Liver (tissue), 3 donors: ENCODE measurements at regions not wholly inside any gene's neighbourhood (a gene's known extent, or its start where the extent isn't known, plus 50 kb on each side); places are given as distances from the start of the nearest gene placed in this dataset.

ENCODE experiments used
- EGR1 ChIP-seq, 2 donors: IDR thresholded peaks; 2 replicates each; pipeline ENCODE4 v1.6.1; 2016 to 2018; ENCODE audit warnings: antibody characterized with exemption in 2 of 2, low read depth in 2 of 2
- HNF4A ChIP-seq, 2 donors: conservative IDR thresholded peaks; 2 replicates each; pipeline ENCODE4 v1.6.1; 2016; ENCODE audit warnings: antibody characterized with exemption in 2 of 2, mild to moderate bottlenecking in 2 of 2
- HNF4G ChIP-seq: IDR thresholded peaks from 2 replicates; pipeline ENCODE4 v1.6.1; 2016; ENCODE audit warnings: antibody characterized with exemption
- RAD21 ChIP-seq, 2 donors: IDR thresholded peaks; 2 replicates each; pipeline ENCODE4 v1.6.1; 2016; ENCODE audit warnings: antibody characterized with exemption in 2 of 2, mild to moderate bottlenecking in 2 of 2
- SP1 ChIP-seq: IDR thresholded peaks from 2 replicates; pipeline ENCODE4 v1.6.1; 2018; ENCODE audit warnings: antibody characterized with exemption, mild to moderate bottlenecking
- YY1 ChIP-seq: IDR thresholded peaks from 2 replicates; pipeline ENCODE4 v1.6.1; 2016; ENCODE audit warnings: antibody characterized with exemption, mild to moderate bottlenecking
- TF ChIP-seq, protein P1 (sequence below): fragments of 150-350 bp; IDR thresholded peaks from 2 replicates; pipeline ENCODE4 v1.5.1; 2017; ENCODE audit warnings: improper control_type of control experiment, low read depth, low read length; ENCODE audit not compliant: missing input control
- TF ChIP-seq, protein P2 (sequence below): IDR thresholded peaks from 2 replicates; pipeline ENCODE4 v1.6.1; 2016; ENCODE audit warnings: antibody characterized with exemption, mild to moderate bottlenecking
- donor health status: healthy.
- donor health status: healthy.

DNA sequence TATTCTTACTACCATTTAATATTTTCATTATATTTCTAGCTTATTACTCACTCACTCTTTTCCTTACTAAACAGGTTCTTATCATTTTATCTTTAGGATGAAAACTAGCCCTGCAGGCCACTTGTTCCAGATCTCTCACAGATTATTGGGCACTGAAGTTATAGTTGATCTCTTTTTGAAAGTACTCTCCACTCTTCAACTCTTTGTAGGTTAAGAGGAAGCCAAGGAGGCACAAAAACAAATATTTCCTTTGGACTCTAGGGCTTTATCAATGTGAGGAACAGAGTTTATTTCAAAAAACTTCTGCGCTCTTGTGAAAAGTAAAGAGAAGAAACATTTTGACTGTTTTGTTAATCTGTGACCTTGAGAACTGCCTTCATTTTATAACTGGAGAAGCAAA, 96.0 kb upstream of the NPHP3 start:
- TF ChIP-seq, protein P1, sequence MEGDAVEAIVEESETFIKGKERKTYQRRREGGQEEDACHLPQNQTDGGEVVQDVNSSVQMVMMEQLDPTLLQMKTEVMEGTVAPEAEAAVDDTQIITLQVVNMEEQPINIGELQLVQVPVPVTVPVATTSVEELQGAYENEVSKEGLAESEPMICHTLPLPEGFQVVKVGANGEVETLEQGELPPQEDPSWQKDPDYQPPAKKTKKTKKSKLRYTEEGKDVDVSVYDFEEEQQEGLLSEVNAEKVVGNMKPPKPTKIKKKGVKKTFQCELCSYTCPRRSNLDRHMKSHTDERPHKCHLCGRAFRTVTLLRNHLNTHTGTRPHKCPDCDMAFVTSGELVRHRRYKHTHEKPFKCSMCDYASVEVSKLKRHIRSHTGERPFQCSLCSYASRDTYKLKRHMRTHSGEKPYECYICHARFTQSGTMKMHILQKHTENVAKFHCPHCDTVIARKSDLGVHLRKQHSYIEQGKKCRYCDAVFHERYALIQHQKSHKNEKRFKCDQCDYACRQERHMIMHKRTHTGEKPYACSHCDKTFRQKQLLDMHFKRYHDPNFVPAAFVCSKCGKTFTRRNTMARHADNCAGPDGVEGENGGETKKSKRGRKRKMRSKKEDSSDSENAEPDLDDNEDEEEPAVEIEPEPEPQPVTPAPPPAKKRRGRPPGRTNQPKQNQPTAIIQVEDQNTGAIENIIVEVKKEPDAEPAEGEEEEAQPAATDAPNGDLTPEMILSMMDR, result no peak
- no peak for TF ChIP-seq EGR1 (IDR thresholded peaks at IDR 0.05; ENCODE audit: low read depth in 2 of 2)
- no peak for TF ChIP-seq RAD21 (IDR thresholded peaks at IDR 0.05)
- no peak for TF ChIP-seq HNF4G
- TF ChIP-seq SP1, result no peak
- no peak for TF ChIP-seq HNF4A (conservative IDR thresholded peaks at IDR 0.05)
- no peak for TF ChIP-seq YY1
- TF ChIP-seq, protein P2, sequence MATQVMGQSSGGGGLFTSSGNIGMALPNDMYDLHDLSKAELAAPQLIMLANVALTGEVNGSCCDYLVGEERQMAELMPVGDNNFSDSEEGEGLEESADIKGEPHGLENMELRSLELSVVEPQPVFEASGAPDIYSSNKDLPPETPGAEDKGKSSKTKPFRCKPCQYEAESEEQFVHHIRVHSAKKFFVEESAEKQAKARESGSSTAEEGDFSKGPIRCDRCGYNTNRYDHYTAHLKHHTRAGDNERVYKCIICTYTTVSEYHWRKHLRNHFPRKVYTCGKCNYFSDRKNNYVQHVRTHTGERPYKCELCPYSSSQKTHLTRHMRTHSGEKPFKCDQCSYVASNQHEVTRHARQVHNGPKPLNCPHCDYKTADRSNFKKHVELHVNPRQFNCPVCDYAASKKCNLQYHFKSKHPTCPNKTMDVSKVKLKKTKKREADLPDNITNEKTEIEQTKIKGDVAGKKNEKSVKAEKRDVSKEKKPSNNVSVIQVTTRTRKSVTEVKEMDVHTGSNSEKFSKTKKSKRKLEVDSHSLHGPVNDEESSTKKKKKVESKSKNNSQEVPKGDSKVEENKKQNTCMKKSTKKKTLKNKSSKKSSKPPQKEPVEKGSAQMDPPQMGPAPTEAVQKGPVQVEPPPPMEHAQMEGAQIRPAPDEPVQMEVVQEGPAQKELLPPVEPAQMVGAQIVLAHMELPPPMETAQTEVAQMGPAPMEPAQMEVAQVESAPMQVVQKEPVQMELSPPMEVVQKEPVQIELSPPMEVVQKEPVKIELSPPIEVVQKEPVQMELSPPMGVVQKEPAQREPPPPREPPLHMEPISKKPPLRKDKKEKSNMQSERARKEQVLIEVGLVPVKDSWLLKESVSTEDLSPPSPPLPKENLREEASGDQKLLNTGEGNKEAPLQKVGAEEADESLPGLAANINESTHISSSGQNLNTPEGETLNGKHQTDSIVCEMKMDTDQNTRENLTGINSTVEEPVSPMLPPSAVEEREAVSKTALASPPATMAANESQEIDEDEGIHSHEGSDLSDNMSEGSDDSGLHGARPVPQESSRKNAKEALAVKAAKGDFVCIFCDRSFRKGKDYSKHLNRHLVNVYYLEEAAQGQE, result no peak
